HG02642 (cell line): ENCODE measurements at regions not wholly inside any gene's neighbourhood (a gene's known extent, or its start where the extent isn't known, plus 50 kb on each side); places are given as distances from the start of the nearest gene placed in this dataset.
"Not testable (repeated sequence)": the region's sequence is repeated elsewhere in the genome, so short reads cannot be mapped to it uniquely, and the experiment has no call there.

ENCODE experiments used
- ATAC-seq: cut with Tn5 transposase; IDR thresholded peaks from one replicate; pipeline ENCODE4 v1.9.1; 2021; ENCODE audit warnings: mild to moderate bottlenecking; ENCODE audit not compliant: unreplicated experiment, poor library complexity

- ATAC-seq: no peak
Measured at GRCh38 chr10:55966101-55966500, 395.0 kb downstream of the ZWINT start.

DNA sequence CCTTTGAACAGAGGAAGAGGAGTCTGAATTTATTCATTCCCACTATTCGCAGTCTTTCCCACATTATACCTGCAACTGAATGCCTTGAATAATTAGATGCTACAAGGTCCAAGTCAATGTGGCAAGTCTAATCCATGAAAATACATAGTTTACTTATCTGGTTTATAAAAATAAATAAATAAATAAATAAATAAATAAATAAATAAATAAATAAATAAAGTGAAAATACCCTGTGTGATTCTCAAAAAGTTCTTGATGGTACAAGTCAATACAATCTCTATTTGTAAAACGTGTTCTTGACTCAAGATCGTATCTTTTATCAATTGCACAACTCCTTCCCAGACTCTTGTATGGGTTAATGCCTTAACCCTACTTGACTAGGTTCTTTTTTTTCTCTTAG is 417.7 kb downstream of the ZWINT start:
- ATAC-seq: no peak

DNA sequence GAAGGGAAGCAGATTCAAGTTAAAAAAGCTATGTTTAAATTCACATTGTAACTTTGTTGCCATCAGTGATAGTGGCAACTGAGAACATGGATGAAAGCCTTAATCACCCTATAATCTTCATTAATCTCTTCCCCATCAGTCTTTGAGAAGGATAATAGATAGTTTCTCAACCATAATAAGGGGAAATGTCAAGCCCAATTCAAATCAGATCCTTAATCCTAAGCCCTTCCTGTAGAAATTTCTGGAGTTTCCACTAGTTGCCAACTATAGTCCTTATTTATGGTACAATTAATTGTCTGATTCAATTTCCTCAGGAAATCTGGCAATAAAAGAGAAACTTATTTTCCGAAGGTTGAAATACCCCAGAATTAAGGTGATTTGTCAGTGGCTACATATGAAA is 431.8 kb downstream of the ZWINT start:
- no peak for ATAC-seq

- not testable (repeated sequence) for ATAC-seq
Measured at GRCh38 chr10:55899472-55900147, 461.4 kb downstream of the ZWINT start.

DNA sequence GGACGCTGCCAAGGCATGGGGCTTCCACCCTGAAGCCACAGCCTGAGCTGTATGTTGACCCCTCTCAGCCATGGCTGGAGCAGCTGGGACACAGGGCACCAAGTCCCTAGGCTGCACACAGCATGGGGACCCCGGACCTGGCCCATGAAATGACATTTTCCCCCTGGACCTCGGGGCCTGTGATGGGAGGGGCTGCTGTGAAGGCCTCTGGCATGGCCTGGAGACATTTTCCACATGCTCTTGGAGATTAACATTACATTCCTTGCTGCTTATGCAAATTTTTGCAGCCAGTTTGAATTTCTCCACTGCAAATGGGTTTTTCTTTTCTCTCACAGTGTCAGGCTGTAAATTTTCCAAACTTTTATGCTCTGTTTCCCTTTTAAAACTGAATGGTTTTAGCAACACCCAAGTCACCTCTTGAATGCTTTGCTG is 463.6 kb downstream of the ZWINT start:
- no peak for ATAC-seq

DNA sequence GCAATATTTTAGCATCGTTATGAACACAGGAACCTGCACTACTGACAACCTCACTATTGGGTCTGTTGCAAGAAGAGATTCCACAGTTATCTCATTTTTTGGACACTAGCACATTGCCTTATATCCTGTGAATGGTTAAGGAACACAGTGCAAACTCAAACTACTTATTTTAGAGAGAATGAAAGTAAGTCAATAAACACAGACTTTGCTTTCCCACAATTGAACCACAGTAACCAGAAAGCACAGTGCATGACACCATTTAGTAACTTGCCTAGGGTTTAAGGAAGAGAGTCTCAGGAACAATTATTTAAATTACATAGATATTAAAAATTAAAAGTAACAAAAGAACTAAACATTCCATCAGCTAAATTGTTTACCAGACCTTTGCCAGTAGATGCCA is 468.8 kb downstream of the ZWINT start:
- no peak for ATAC-seq

DNA sequence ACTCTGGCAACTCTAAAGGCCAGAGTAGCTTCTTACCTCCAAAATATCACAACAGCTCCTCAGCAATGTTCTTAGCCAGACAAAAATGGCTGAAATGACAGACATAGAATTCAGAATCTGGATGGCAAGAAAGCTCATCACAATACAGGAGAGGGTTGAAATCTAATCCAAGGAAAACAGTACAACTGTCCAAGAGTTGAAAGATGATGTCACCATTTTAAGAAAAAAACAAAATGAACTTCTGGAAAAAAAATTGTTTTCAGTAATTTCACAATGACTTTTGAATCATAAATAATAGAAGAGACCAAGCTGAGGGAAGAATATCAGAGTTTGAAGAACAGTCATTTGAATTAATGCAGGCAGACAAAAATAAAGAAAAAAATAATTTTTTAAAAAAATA is 479.5 kb downstream of the ZWINT start:
- ATAC-seq: no peak

DNA sequence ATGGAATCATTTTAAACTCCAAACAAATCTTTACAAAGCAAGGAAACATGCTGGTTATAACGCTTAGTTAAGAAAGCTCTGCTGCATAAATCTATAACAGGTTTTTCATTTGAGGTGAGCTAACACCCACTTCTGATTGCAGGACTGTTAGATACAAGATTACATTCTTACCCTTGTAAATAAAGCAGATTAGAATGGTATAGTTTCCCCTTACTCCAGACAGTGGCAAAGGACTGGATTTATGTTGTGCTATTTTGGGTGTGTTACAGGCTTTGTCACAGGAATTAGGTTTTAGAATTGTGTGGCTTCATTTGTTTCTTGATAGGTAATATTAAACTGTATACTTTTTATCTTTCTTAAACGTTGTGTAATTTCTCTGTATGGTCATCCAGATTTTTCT is 487.6 kb downstream of the ZWINT start:
- no peak for ATAC-seq

DNA sequence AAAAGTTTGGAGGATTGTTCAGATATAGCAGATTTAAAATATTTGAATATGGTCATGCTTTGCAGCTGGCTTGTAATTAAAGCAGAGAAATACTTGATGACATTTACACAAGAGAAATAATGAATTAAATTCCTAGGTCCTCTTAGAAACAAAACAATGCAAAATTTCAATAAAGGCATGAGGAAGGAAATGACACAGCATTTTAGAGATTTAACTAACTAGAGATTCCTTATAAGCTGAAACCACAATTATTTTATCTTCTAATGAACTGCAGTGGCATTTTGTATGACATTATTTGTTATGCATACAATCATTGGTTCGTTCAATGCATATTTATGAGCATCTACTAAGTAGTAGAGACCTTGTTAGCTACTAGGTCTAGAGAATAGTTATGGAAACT is 490.9 kb downstream of the ZWINT start:
- no peak for ATAC-seq

GRCh38 chr10:55867848-55868247 is 493.2 kb downstream of the ZWINT start:
- no peak for ATAC-seq

GRCh38 chr10:55858730-55859129 is 502.3 kb downstream of the ZWINT start:
- no peak for ATAC-seq

- no peak for ATAC-seq
Measured at GRCh38 chr10:55852900-55853299, 508.2 kb downstream of the ZWINT start.

GRCh38 chr10:55837273-55837672 is 523.8 kb downstream of the ZWINT start:
- ATAC-seq: no peak

DNA sequence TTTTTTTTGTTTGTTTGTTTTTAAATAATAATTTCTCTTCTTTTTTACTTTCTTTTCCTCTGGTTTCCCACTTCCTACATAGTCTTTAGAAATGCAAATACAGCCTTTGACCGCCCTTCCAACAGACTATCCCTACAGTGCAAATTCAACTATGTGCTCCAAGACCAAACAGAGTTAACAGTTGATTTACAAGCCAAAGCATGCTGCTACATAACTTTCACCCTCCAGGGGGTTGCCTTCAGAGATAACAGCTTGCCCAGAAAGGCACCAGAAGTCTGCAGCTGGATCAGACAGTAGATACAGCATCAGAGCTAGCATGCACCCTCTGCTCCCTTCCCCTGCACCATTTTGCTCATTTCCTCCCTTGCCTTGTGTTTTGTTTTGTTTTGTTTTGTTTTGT is 539.0 kb downstream of the ZWINT start:
- no peak for ATAC-seq

DNA sequence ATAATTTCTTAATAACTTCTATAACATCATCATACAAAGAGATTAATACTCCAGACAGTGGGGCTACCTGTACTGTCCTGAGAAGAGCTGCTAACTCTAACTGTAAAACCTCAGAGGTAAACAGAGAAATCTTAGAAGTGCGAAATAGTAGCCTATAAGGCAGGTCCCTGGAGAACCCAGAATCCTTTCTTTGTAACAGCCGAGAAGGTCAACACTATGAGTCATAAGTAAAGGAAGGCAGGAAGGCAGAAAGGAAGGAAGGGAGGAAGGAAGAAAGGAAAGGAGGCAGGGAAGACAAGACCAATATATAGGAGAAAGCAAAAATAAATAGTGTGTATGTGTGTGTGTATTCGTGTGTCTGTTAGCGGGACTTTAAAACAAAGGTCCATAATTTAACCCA is 540.6 kb downstream of the ZWINT start:
- no peak for ATAC-seq

DNA sequence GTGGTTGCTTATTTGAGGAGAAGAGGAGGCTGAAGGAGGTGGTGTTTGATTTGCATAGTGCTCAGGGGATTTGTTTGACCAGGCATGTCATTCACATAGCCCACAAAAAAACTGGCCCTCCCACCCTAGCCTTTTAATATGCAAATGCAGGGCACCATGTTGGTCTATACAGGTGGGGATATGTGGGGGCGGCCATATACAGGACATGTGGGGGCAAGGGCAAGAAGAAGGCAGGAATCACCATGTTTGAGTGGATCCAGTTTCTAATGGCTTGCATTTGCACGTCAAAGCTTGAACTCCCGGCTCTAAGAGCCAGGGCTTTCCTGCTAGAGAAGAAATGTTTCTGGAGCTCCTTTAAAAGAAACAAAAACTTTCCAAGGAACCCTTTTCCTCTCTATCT is 541.0 kb downstream of the ZWINT start:
- no peak for ATAC-seq

- no peak for ATAC-seq
Measured at GRCh38 chr10:55813451-55814170, 547.4 kb downstream of the ZWINT start.

DNA sequence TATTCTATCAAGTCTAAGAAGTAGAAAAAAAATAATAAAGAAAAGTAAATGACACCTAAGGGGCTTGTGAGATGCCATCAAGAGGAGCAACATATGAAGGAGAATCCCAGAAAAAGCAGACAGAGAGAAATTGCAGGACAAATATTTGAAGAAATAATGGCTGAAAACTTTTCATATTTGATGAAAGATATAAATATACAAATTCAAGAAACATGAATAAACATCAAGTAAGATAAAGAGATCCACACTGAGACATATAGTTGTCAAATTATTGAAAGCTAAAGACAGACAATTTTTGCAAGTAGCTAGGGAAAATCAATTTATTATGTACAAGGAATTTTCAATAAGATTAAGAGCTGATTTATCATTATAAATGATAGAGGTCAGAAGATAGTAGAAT is 558.0 kb downstream of the ZWINT start:
- no peak for ATAC-seq

GRCh38 chr10:55801353-55801661 is 559.8 kb downstream of the ZWINT start:
- no peak for ATAC-seq

DNA sequence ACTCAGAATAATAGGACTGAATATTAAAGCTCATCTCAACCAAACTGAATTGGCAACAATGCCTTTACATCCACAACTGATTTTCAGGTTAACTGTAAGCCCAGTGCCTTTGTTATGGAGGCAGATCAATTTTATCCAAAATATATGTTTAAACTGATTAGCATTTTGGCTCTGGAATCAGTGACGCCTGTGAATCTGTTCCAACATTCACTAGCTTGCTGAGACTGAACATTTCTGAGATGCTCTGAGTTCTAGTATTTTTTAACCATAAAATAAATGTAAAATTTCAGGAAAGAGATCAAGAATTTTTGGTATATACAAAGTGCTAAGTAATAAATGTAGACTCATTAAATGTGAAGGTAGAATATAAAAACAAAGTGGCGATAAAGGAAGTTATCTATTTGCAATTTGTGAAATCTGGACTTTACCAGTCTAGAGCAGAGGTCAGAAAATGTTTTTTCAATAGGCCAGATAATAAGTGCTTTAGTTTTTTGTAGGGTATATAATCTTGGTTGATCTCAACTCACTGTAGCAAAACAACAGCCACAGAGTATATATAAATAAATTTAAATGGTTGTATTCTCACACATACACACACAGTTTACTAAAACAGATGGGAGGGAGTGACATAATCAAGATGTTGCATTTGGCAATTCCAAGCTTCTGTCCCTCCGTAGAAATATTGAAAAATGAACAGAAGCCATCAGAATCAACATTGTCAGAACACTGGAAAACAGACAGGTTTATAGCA is 560.3 kb downstream of the ZWINT start:
- no peak for ATAC-seq

GRCh38 chr10:55793024-55793423 is 568.0 kb downstream of the ZWINT start:
- no peak for ATAC-seq

DNA sequence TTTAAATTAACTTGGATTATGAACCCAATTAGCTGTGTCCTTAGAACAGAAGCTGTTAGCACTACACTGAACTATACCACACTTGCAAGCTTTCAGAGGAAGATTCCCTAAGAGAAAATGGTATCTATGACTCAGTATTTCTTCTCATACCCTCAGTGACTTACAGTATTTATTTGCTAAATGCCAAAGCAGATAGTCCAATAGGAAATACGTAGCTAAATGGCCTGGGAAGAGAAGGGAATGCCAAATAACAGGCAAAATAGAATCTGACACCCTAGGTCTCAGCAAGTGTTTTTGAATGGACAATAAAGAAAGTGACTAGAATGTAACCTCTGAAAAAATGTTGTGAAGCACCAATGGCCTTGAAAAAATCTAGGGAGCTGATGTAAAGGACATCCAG is 570.8 kb downstream of the ZWINT start:
- ATAC-seq: not testable (repeated sequence)
